Activated naive CD8-positive, alpha-beta T cell treated with anti-CD3 and anti-CD28 coated beads, Interleukin-2, amount 10 ng/mL, durations not matched to agents 7 days and 5 days (primary cell): ENCODE measurements at regions not wholly inside any gene's neighbourhood (a gene's known extent, or its start where the extent isn't known, plus 50 kb on each side); places are given as distances from the start of the nearest gene placed in this dataset.
"Not testable (repeated sequence)": the region's sequence is repeated elsewhere in the genome, so short reads cannot be mapped to it uniquely, and the experiment has no call there.

ENCODE experiments used
- ATAC-seq: fragments of 150-1000 bp; cut with Tn5 transposase; one replicate; pipeline ENCODE4 v1.10.0; 2021; ENCODE audit warnings: low read depth, moderate library complexity
- POLR2A ChIA-PET: fragments of 350-600 bp; sonication (Branson Sonifier 250); formaldehyde crosslinking; loops from one replicate; lab custom pipeline; 2021; ENCODE audit warnings: antibody characterized with exemption; lab: Charles Lee
- DNase-seq: peaks from one replicate; pipeline ENCODE4 v3.0.0; 2021
- H3K27ac Mint-ChIP-seq: one replicate; pipeline ENCODE4 v1.8.0; 2022; ENCODE audit warnings: mild to moderate bottlenecking, mixed read lengths
- H3K27me3 Mint-ChIP-seq: one replicate; pipeline ENCODE4 v1.8.0; 2022; ENCODE audit warnings: mild to moderate bottlenecking, moderate library complexity, mixed read lengths
- H3K36me3 Mint-ChIP-seq: one replicate; pipeline ENCODE4 v1.8.0; 2021; ENCODE audit warnings: mild to moderate bottlenecking, mixed read lengths
- H3K4me1 Mint-ChIP-seq: one replicate; pipeline ENCODE4 v1.8.0; 2021; ENCODE audit warnings: mixed read lengths
- H3K4me3 Mint-ChIP-seq: one replicate; pipeline ENCODE4 v1.8.0; 2022; ENCODE audit warnings: mild to moderate bottlenecking, moderate library complexity, mixed read lengths
- H3K9me3 Mint-ChIP-seq: one replicate; pipeline ENCODE4 v1.8.0; 2021; ENCODE audit warnings: mixed read lengths

DNA sequence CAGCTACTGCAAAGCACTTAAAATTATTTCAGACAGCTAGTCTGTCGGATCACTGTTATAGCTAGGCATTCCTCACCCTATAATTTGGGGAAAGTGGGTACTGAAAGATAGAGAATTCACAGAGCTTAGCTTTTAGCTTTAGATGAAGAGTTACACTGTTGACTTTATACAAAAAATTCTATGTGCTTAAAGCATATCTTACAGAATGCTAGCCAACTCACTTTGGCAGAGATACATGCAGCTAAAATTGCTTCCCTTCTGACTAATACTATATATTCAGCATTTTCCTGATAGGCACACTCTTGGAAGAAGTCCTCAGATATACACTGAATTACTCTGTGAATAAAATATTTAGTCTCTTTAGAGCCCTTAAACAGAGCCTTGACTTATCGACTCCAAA is 353.5 kb upstream of the STEAP1 start:
- no peak overlapping the region for H3K4me3 Mint-ChIP-seq
- no peak overlapping the region for H3K27ac Mint-ChIP-seq
- H3K9me3 Mint-ChIP-seq = no peaks in the 10 kb centered on the region
- DNase-seq (no peak), ATAC-seq (no peak)
- no peaks in the 10 kb centered on the region for H3K4me1 Mint-ChIP-seq
- POLR2A ChIA-PET = no interaction called here
- H3K27me3 Mint-ChIP-seq = no peaks in the 10 kb centered on the region
- no peaks in the 10 kb centered on the region for H3K36me3 Mint-ChIP-seq

DNA sequence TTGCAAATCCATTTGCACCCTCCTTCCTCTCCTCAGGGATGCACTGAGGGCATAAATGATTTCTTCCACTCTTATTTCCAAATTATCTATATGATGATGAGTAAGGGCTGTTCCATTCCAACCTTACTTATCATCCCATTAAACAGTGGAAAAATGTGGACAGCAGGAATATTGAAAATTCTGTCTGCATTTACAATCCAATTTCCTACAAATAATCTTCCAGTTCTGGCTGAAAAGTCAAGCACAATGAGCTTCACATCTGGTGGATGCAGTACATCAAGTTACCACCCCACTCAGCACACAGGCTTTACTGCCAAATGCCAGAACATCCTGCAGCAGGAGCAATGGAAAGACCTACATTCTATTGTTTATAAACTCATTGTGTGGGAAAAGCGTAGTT is 345.0 kb upstream of the STEAP1 start:
- no peaks in the 10 kb centered on the region for H3K36me3 Mint-ChIP-seq
- no peaks in the 10 kb centered on the region for H3K27me3 Mint-ChIP-seq
- no peak overlapping the region for H3K4me3 Mint-ChIP-seq
- POLR2A ChIA-PET = no interaction called here
- ATAC-seq (no peak), DNase-seq (no peak)
- H3K4me1 Mint-ChIP-seq = no peaks in the 10 kb centered on the region
- H3K27ac Mint-ChIP-seq = no peak overlapping the region
- no peaks in the 10 kb centered on the region for H3K9me3 Mint-ChIP-seq

GRCh38 chr7:89813081-89813480 is 341.2 kb upstream of the STEAP1 start:
- H3K27ac Mint-ChIP-seq = no peak overlapping the region
- H3K9me3 Mint-ChIP-seq = no peaks in the 10 kb centered on the region
- DNase-seq (no peak), ATAC-seq (no peak)
- no peaks in the 10 kb centered on the region for H3K4me1 Mint-ChIP-seq
- H3K4me3 Mint-ChIP-seq = no peak overlapping the region
- POLR2A ChIA-PET = no interaction called here
- H3K27me3 Mint-ChIP-seq = no peaks in the 10 kb centered on the region
- no peaks in the 10 kb centered on the region for H3K36me3 Mint-ChIP-seq

- H3K36me3 Mint-ChIP-seq = no peaks in the 10 kb centered on the region
- H3K27ac Mint-ChIP-seq = no peak overlapping the region
- H3K4me1 Mint-ChIP-seq = no peaks in the 10 kb centered on the region
- no peaks in the 10 kb centered on the region for H3K27me3 Mint-ChIP-seq
- H3K9me3 Mint-ChIP-seq = no peaks in the 10 kb centered on the region
- no peak overlapping the region for H3K4me3 Mint-ChIP-seq
- no peak for DNase-seq
- POLR2A ChIA-PET = no interaction called here
- no peak for ATAC-seq
These were observed 328.1 kb upstream of the STEAP1 start for GRCh38 chr7:89826121-89826520.

DNA sequence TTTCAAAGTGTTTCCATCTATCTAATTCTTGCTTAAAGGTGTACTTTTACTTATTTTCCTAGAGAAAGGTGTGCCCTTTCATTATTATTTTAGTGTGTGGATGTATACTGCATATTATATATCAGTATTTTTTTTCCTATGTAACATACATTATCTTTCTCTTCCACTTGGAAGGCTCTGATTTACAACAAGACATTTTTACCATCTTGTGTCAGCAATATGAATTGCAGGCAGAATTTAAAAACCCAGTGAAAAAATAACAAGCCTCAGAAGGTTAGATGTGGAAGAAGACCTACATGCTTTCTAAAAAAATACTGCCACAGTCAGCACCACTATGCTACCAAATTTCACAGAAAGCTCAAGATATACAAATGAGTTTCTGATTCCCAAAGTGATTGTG is 327.7 kb upstream of the STEAP1 start:
- Mint-ChIP-seq H3K36me3 (no peaks in the 10 kb centered on the region), H3K9me3 (no peaks in the 10 kb centered on the region), H3K4me3 (no peak overlapping the region), H3K27me3 (no peaks in the 10 kb centered on the region), H3K27ac (no peak overlapping the region), H3K4me1 (no peaks in the 10 kb centered on the region)
- POLR2A ChIA-PET = no interaction called here
- no peak for ATAC-seq
- no peak for DNase-seq

DNA sequence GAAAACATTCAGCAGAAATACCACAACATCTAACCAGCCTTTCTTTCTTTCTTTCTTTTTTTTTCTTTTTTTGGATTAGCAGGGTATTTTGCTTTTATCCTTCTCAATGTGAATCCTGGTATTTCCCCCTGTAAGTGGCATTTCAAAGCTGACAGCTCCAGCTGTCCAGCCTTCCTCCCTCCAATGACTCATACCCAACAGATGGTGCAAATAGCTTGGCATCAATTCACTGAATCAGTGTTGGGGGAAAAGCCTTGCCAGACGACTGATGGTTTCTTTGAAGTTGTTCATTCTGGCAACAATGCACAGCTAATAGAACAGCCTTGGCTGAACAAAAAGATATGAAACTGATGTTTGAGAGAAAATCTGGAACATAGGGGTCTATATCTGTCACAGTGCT is 316.8 kb upstream of the STEAP1 start:
- POLR2A ChIA-PET = no interaction called here
- no peaks in the 10 kb centered on the region for H3K4me1 Mint-ChIP-seq
- no peak for ATAC-seq
- H3K4me3 Mint-ChIP-seq = no peak overlapping the region
- H3K27ac Mint-ChIP-seq = no peak overlapping the region
- H3K36me3 Mint-ChIP-seq = no peaks in the 10 kb centered on the region
- H3K9me3 Mint-ChIP-seq = no peaks in the 10 kb centered on the region
- DNase-seq = no peak
- no peaks in the 10 kb centered on the region for H3K27me3 Mint-ChIP-seq

GRCh38 chr7:89839329-89839728 is 314.9 kb upstream of the STEAP1 start:
- Mint-ChIP-seq H3K4me3 (peak overlapping the region; percentile 57), H3K9me3 (no peaks in the 10 kb centered on the region), H3K27ac (no peak overlapping the region), H3K27me3 (no peaks in the 10 kb centered on the region), H3K4me1 (no peaks in the 10 kb centered on the region), H3K36me3 (no peaks in the 10 kb centered on the region)
- ATAC-seq (no peak), DNase-seq (no peak)
- POLR2A ChIA-PET = no interaction called here

- ATAC-seq = no peak
- no peaks in the 10 kb centered on the region for H3K36me3 Mint-ChIP-seq
- H3K9me3 Mint-ChIP-seq = no peaks in the 10 kb centered on the region
- H3K4me3 Mint-ChIP-seq = no peak overlapping the region
- H3K27me3 Mint-ChIP-seq = no peaks in the 10 kb centered on the region
- H3K27ac Mint-ChIP-seq = no peak overlapping the region
- no peak for DNase-seq
- no peaks in the 10 kb centered on the region for H3K4me1 Mint-ChIP-seq
- POLR2A ChIA-PET = no interaction called here
These were observed 308.3 kb upstream of the STEAP1 start for GRCh38 chr7:89845952-89846351.

GRCh38 chr7:89849052-89849451 is 305.2 kb upstream of the STEAP1 start:
- no peak overlapping the region for H3K4me3 Mint-ChIP-seq
- no peaks in the 10 kb centered on the region for H3K36me3 Mint-ChIP-seq
- no peak overlapping the region for H3K27ac Mint-ChIP-seq
- H3K4me1 Mint-ChIP-seq = no peaks in the 10 kb centered on the region
- no peak for ATAC-seq
- DNase-seq = no peak
- H3K27me3 Mint-ChIP-seq = no peaks in the 10 kb centered on the region
- no peaks in the 10 kb centered on the region for H3K9me3 Mint-ChIP-seq
- POLR2A ChIA-PET = no interaction called here

DNA sequence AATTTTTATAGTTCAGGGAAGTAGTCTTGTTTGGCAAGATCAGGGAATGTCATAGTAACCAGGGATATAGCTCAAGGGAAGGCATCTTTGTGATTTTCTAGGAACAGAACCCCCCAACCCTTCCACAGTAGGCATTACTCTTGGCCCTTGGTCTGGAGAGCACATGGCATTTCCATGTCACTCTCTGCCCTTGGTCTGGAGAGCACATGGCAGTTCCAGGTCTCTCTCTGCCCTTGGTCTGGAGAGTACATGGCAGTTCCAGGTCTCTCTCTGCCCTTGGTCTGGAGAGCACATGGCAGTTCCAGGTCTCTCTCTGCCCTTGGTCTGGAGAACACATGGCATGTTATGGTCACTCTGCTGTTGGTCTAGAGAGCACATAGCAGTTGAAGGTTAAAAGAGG is 297.2 kb upstream of the STEAP1 start:
- ATAC-seq, H3K4me3 Mint-ChIP-seq, H3K9me3 Mint-ChIP-seq, H3K4me1 Mint-ChIP-seq, H3K27ac Mint-ChIP-seq, H3K27me3 Mint-ChIP-seq, H3K36me3 Mint-ChIP-seq, DNase-seq, POLR2A ChIA-PET: not testable (repeated sequence)

- POLR2A ChIA-PET = no interaction called here
- H3K4me3 Mint-ChIP-seq = no peak overlapping the region
These were observed 296.5 kb upstream of the STEAP1 start for GRCh38 chr7:89857767-89858166.

GRCh38 chr7:89887489-89887888 is 266.8 kb upstream of the STEAP1 start:
- H3K4me1 Mint-ChIP-seq = no peaks in the 10 kb centered on the region
- no peak overlapping the region for H3K4me3 Mint-ChIP-seq
- POLR2A ChIA-PET = no interaction called here

More at GRCh38 chr7:89857767-89858166, 296.5 kb upstream of the STEAP1 start:
- no peaks in the 10 kb centered on the region for H3K4me1 Mint-ChIP-seq
- DNase-seq = no peak
- ATAC-seq = no peak
- H3K27me3 Mint-ChIP-seq = no peaks in the 10 kb centered on the region
- peaks cover 6% of the 10 kb centered on the region for H3K9me3 Mint-ChIP-seq
- H3K36me3 Mint-ChIP-seq = no peaks in the 10 kb centered on the region
- no peak overlapping the region for H3K27ac Mint-ChIP-seq

DNA sequence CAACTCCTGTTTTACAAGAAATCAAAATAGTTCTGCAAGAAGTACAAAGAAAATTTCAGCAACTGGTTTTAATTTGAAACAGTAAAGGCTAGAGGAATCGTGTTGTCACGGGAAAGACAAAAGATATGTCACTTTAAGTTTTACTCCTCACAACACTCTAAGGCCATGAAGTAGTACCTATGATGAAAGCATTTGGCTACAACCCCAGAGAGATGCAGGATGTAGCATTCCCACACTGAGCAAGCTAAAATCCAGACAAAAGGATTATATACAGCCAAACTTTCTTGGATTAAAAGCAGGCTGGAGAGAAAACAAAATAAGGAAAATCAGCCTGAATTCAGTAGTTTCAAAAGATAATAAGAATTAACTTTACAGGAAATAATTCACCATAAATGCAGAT is 245.5 kb upstream of the STEAP1 start:
- DNase-seq (no peak), ATAC-seq (no peak)
- H3K27me3 Mint-ChIP-seq = no peaks in the 10 kb centered on the region
- H3K4me1 Mint-ChIP-seq = no peaks in the 10 kb centered on the region
- POLR2A ChIA-PET = no interaction called here
- no peaks in the 10 kb centered on the region for H3K9me3 Mint-ChIP-seq
- H3K27ac Mint-ChIP-seq = no peak overlapping the region
- no peak overlapping the region for H3K4me3 Mint-ChIP-seq
- no peaks in the 10 kb centered on the region for H3K36me3 Mint-ChIP-seq

More at GRCh38 chr7:89887489-89887888, 266.8 kb upstream of the STEAP1 start:
- DNase-seq = no peak
- no peaks in the 10 kb centered on the region for H3K9me3 Mint-ChIP-seq
- H3K36me3 Mint-ChIP-seq = no peaks in the 10 kb centered on the region
- H3K27ac Mint-ChIP-seq = no peak overlapping the region
- no peaks in the 10 kb centered on the region for H3K27me3 Mint-ChIP-seq
- no peak for ATAC-seq

DNA sequence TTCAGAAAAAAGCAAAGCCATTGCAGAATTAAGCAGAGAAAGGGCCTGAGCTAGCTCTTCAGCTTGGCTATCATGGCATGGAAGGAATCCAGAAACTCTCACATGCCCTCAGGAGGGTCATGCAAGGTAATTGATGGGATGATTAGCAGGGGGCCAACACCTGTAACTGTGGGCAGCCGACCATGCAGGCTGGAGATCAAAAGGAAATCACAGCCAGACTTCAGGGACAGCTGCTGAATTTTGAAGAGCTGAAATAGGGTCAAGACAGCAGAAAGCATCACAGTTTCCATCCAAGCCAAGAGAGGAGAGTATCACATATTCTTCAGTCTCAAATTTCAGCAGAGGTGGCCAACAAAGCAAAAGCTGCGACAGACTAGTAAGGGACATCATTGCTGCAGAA is 239.6 kb upstream of the STEAP1 start:
- no peaks in the 10 kb centered on the region for H3K9me3 Mint-ChIP-seq
- DNase-seq (no peak), ATAC-seq (no peak)
- H3K4me3 Mint-ChIP-seq = no peak overlapping the region
- H3K27ac Mint-ChIP-seq = no peak overlapping the region
- no peaks in the 10 kb centered on the region for H3K4me1 Mint-ChIP-seq
- POLR2A ChIA-PET = no interaction called here
- H3K36me3 Mint-ChIP-seq = no peaks in the 10 kb centered on the region
- no peaks in the 10 kb centered on the region for H3K27me3 Mint-ChIP-seq

- Mint-ChIP-seq H3K4me3 (no peak overlapping the region), H3K27me3 (peaks cover 2% of the 10 kb centered on the region), H3K4me1 (no peaks in the 10 kb centered on the region), H3K9me3 (peaks cover 1% of the 10 kb centered on the region), H3K27ac (no peak overlapping the region), H3K36me3 (no peaks in the 10 kb centered on the region)
- ATAC-seq (no peak), DNase-seq (no peak)
- POLR2A ChIA-PET = no interaction called here
These were observed 228.1 kb upstream of the STEAP1 start for GRCh38 chr7:89926194-89926593.
